ENCODE measurements at regions not wholly inside any gene's neighbourhood (a gene's known extent, or its start where the extent isn't known, plus 50 kb on each side); places are given as distances from the start of the nearest gene placed in this dataset.
A peak's percentile ranks its signal among the peaks of the same experiment; 100 is the strongest.
"Not testable (repeated sequence)": the region's sequence is repeated elsewhere in the genome, so short reads cannot be mapped to it uniquely, and the experiment has no call there.

- whole genome bisulfite sequencing: 86% methylated on average over 7 of the region's 7 CpGs
- H3K9me3 ChIP-seq: no peaks in the 10 kb centered on the region
Observed at GRCh38 chr10:78660446-78661106, 408.2 kb upstream of the ZMIZ1 start.

DNA sequence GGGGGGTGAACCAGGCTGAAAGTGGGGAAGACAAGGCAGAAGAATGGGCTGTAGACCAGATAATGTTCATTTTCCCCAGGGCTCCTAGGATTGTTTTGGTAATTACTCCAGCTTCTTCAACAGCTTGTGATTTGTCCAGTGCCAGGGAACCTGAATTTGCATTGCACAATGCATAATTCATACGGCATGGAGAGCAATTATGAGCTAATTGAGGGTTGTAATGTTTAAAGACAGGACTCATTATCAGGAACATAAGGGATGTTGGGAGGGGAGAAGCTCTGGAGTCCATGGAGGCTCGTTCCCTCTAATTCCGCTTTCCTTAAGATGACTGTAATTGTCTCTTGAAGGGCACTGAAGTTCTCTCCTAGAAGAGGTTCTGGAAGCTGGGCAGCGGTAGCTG, 405.0 kb upstream of the ZMIZ1 start:
- DNase-seq (ENCODE audit: low spot score in 2 of 2): no peak
- no peak for TF ChIP-seq POLR2A (IDR thresholded peaks at IDR 0.05)
- TF ChIP-seq EP300 (IDR thresholded peaks at IDR 0.05): no peak
- TF ChIP-seq, protein P1, sequence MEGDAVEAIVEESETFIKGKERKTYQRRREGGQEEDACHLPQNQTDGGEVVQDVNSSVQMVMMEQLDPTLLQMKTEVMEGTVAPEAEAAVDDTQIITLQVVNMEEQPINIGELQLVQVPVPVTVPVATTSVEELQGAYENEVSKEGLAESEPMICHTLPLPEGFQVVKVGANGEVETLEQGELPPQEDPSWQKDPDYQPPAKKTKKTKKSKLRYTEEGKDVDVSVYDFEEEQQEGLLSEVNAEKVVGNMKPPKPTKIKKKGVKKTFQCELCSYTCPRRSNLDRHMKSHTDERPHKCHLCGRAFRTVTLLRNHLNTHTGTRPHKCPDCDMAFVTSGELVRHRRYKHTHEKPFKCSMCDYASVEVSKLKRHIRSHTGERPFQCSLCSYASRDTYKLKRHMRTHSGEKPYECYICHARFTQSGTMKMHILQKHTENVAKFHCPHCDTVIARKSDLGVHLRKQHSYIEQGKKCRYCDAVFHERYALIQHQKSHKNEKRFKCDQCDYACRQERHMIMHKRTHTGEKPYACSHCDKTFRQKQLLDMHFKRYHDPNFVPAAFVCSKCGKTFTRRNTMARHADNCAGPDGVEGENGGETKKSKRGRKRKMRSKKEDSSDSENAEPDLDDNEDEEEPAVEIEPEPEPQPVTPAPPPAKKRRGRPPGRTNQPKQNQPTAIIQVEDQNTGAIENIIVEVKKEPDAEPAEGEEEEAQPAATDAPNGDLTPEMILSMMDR (IDR thresholded peaks at IDR 0.05): no peak
- TF ChIP-seq POLR2AphosphoS5 (IDR thresholded peaks at IDR 0.05): no peak
- Histone ChIP-seq H3K27ac (no peak overlapping the region), H3K27me3 (peaks cover 7% of the 10 kb centered on the region), H3K9me3 (no peaks in the 10 kb centered on the region), H3K4me3 (no peak overlapping the region), H3K4me1 (no peaks in the 10 kb centered on the region), H3K36me3 (no peaks in the 10 kb centered on the region)
- 79% methylated on average over 4 of the region's 4 CpGs for WGBS

More at GRCh38 chr10:78660446-78661106, 408.2 kb upstream of the ZMIZ1 start:
- Histone ChIP-seq H3K27me3 (peaks cover 7% of the 10 kb centered on the region), H3K36me3 (no peaks in the 10 kb centered on the region), H3K27ac (no peak overlapping the region), H3K4me3 (no peak overlapping the region), H3K4me1 (no peaks in the 10 kb centered on the region)
- TF ChIP-seq, protein P1 (IDR thresholded peaks at IDR 0.05): no peak
- no peak for TF ChIP-seq POLR2A (IDR thresholded peaks at IDR 0.05)
- TF ChIP-seq EP300 (IDR thresholded peaks at IDR 0.05): no peak
- TF ChIP-seq POLR2AphosphoS5 (IDR thresholded peaks at IDR 0.05): no peak
- DNase-seq (ENCODE audit: low spot score in 2 of 2): no peak

- H3K36me3 ChIP-seq: no peaks in the 10 kb centered on the region
- DNase-seq (ENCODE audit: low spot score in 2 of 2): no peak
- no peak overlapping the region for H3K27ac ChIP-seq
- no peak for TF ChIP-seq POLR2AphosphoS5 (IDR thresholded peaks at IDR 0.05)
- TF ChIP-seq EP300 (IDR thresholded peaks at IDR 0.05): no peak
- TF ChIP-seq, protein P1 (IDR thresholded peaks at IDR 0.05): peak in 1 of 2 donors; percentile 17
- 63% methylated on average over 4 of the region's 4 CpGs for WGBS
- no peaks in the 10 kb centered on the region for H3K4me1 ChIP-seq
- peaks cover 7% of the 10 kb centered on the region for H3K27me3 ChIP-seq
- H3K9me3 ChIP-seq: no peaks in the 10 kb centered on the region
- H3K4me3 ChIP-seq: no peak overlapping the region
Observed at GRCh38 chr10:78664929-78665553, 403.7 kb upstream of the ZMIZ1 start.

GRCh38 chr10:78672918-78673317, 395.8 kb upstream of the ZMIZ1 start:
- no peak for DNase-seq (ENCODE audit: low spot score in 2 of 2)
- H3K27me3 ChIP-seq: no peaks in the 10 kb centered on the region
- H3K9me3 ChIP-seq: no peaks in the 10 kb centered on the region
- no peak for TF ChIP-seq POLR2AphosphoS5 (IDR thresholded peaks at IDR 0.05)
- TF ChIP-seq, protein P1 (IDR thresholded peaks at IDR 0.05): no peak
- no peak for TF ChIP-seq EP300 (IDR thresholded peaks at IDR 0.05)
- TF ChIP-seq POLR2A (IDR thresholded peaks at IDR 0.05): no peak
- H3K4me3 ChIP-seq: no peak overlapping the region
- no peaks in the 10 kb centered on the region for H3K4me1 ChIP-seq
- H3K27ac ChIP-seq: no peak overlapping the region
- H3K36me3 ChIP-seq: no peaks in the 10 kb centered on the region
- WGBS: 78% methylated on average over 4 of the region's 4 CpGs

DNA sequence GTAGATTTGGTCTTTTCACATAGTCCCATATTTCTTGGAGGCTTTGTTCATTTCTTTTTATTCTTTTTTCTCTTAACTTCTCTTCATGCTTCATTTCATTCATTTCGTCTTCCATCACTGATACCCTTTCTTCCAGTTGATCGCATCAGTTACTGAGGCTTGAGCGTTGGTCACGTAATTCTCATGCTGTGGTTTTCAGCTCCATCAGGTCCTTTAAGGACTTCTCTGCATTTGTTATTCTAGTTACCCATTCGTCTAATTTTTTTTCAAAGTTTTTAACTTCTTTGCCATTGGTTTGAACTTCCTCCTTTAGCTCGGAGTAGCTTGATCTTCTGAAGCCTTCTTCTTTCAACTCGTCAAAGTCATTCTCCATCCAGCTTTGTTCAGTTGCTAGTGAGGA, 387.6 kb upstream of the ZMIZ1 start:
- not testable (repeated sequence) for H3K27ac ChIP-seq; H3K4me1 ChIP-seq; H3K9me3 ChIP-seq; DNase-seq (ENCODE audit: low spot score in 2 of 2); H3K36me3 ChIP-seq; H3K4me3 ChIP-seq; H3K27me3 ChIP-seq
- 97% methylated on average over 7 of the region's 7 CpGs for WGBS

- H3K36me3 ChIP-seq; H3K4me1 ChIP-seq; DNase-seq (ENCODE audit: low spot score in 2 of 2); H3K27ac ChIP-seq; H3K27me3 ChIP-seq; H3K9me3 ChIP-seq; H3K4me3 ChIP-seq: not testable (repeated sequence)
- WGBS: 94% methylated on average over 10 of the region's 10 CpGs
Observed at GRCh38 chr10:78681986-78682385, 386.8 kb upstream of the ZMIZ1 start.

Data from suprapubic skin (tissue), 4 donors.